ENCODE measurements at regions not wholly inside any gene's neighbourhood (a gene's known extent, or its start where the extent isn't known, plus 50 kb on each side); places are given as distances from the start of the nearest gene placed in this dataset.

GRCh38 chr2:16262526-16263178 lies 322.3 kb downstream of the MYCN start:
- intact Hi-C loops (cut with DNase I, micrococcal nuclease): no loop called here
- ATAC-seq (no peak), DNase-seq (no peak)

GRCh38 chr2:16261791-16262190 lies 321.4 kb downstream of the MYCN start:
- intact Hi-C loops (cut with DNase I, micrococcal nuclease): no loop called here
- ATAC-seq (no peak), DNase-seq (no peak)

- ATAC-seq (no peak), DNase-seq (no peak)
- intact Hi-C loops (cut with DNase I, micrococcal nuclease): no loop called here
Observed at GRCh38 chr2:16261071-16261470, 320.7 kb downstream of the MYCN start.

GRCh38 chr2:16260041-16260830 lies 319.9 kb downstream of the MYCN start:
- DNase-seq: no peak
- no peak for ATAC-seq
- intact Hi-C loops (cut with DNase I, micrococcal nuclease): no loop called here

- intact Hi-C loops (cut with DNase I, micrococcal nuclease): no loop called here
- ATAC-seq: no peak
- DNase-seq: no peak
Observed at GRCh38 chr2:16259010-16259409, 318.7 kb downstream of the MYCN start.

GRCh38 chr2:16258350-16258749 lies 318.0 kb downstream of the MYCN start:
- ATAC-seq (no peak), DNase-seq (no peak)
- intact Hi-C loops (cut with DNase I, micrococcal nuclease): no loop called here

GRCh38 chr2:16257322-16258028 lies 317.1 kb downstream of the MYCN start:
- ATAC-seq: no peak
- intact Hi-C loops (cut with DNase I, micrococcal nuclease): no loop called here
- DNase-seq: no peak

- DNase-seq: no peak
- intact Hi-C loops (cut with DNase I, micrococcal nuclease): no loop called here
- no peak for ATAC-seq
Observed at GRCh38 chr2:16256601-16257321, 316.4 kb downstream of the MYCN start.

- intact Hi-C loops (cut with DNase I, micrococcal nuclease): no loop called here
- no peak for ATAC-seq
Observed at GRCh38 chr2:16255120-16255519, 314.8 kb downstream of the MYCN start.

GRCh38 chr2:16254356-16254965 lies 314.1 kb downstream of the MYCN start:
- DNase-seq (no peak), ATAC-seq (no peak)
- intact Hi-C loops (cut with DNase I, micrococcal nuclease): no loop called here

More at GRCh38 chr2:16255120-16255519, 314.8 kb downstream of the MYCN start:
- no peak for DNase-seq

- ATAC-seq: no peak
- no peak for DNase-seq
- intact Hi-C loops (cut with DNase I, micrococcal nuclease): no loop called here
Observed at GRCh38 chr2:16253291-16253690, 312.9 kb downstream of the MYCN start.

GRCh38 chr2:16252891-16253290 lies 312.5 kb downstream of the MYCN start:
- intact Hi-C loops (cut with DNase I, micrococcal nuclease): no loop called here
- ATAC-seq (no peak), DNase-seq (no peak)

GRCh38 chr2:16252251-16252650 lies 311.9 kb downstream of the MYCN start:
- DNase-seq (no peak), ATAC-seq (no peak)
- intact Hi-C loops (cut with DNase I, micrococcal nuclease): no loop called here

GRCh38 chr2:16251511-16252225 lies 311.3 kb downstream of the MYCN start:
- intact Hi-C loops (cut with DNase I, micrococcal nuclease): no loop called here
- DNase-seq: no peak

GRCh38 chr2:16250886-16251285 lies 310.5 kb downstream of the MYCN start:
- ATAC-seq (no peak), DNase-seq (no peak)
- intact Hi-C loops (cut with DNase I, micrococcal nuclease): no loop called here

More at GRCh38 chr2:16251511-16252225, 311.3 kb downstream of the MYCN start:
- no peak for ATAC-seq

- intact Hi-C loops (cut with DNase I, micrococcal nuclease): no loop called here
- DNase-seq (no peak), ATAC-seq (no peak)
Observed at GRCh38 chr2:16250466-16250865, 310.1 kb downstream of the MYCN start.

GRCh38 chr2:16250056-16250425 lies 309.7 kb downstream of the MYCN start:
- intact Hi-C loops (cut with DNase I, micrococcal nuclease): no loop called here
- no peak for DNase-seq
- ATAC-seq: no peak

- intact Hi-C loops (cut with DNase I, micrococcal nuclease): no loop called here
- DNase-seq (no peak), ATAC-seq (no peak)
Observed at GRCh38 chr2:16249246-16250055, 309.1 kb downstream of the MYCN start.

All from left colon (tissue), 2 donors.